Peyer's patch (tissue), 4 donors: ENCODE measurements at regions not wholly inside any gene's neighbourhood (a gene's known extent, or its start where the extent isn't known, plus 50 kb on each side); places are given as distances from the start of the nearest gene placed in this dataset.

Source experiments
- POLR2A ChIP-seq, 2 donors: fragments of 450-650 bp; IDR thresholded peaks; one replicate each; pipeline ENCODE4 v1.5.1; 2017; ENCODE audit warnings: antibody characterized with exemption in 2 of 2, mild to moderate bottlenecking in 2 of 2, moderate library complexity in 2 of 2
- TF ChIP-seq, protein P1 (sequence below), 6 experiments: fragments of 450-650 bp in 4 of 6; fragments of 200-600 bp in 2 of 6; sonication (generic) in 1 of 6; IDR thresholded peaks; one replicate each; pipeline ENCODE4 v1.5.1; 2017 to 2019; ENCODE audit warnings: antibody characterized with exemption in 6 of 6, mild to moderate bottlenecking in 3 of 6, moderate library complexity in 1 of 6

- no peak for TF ChIP-seq POLR2A (IDR thresholded peaks at IDR 0.05)
- TF ChIP-seq, protein P1, sequence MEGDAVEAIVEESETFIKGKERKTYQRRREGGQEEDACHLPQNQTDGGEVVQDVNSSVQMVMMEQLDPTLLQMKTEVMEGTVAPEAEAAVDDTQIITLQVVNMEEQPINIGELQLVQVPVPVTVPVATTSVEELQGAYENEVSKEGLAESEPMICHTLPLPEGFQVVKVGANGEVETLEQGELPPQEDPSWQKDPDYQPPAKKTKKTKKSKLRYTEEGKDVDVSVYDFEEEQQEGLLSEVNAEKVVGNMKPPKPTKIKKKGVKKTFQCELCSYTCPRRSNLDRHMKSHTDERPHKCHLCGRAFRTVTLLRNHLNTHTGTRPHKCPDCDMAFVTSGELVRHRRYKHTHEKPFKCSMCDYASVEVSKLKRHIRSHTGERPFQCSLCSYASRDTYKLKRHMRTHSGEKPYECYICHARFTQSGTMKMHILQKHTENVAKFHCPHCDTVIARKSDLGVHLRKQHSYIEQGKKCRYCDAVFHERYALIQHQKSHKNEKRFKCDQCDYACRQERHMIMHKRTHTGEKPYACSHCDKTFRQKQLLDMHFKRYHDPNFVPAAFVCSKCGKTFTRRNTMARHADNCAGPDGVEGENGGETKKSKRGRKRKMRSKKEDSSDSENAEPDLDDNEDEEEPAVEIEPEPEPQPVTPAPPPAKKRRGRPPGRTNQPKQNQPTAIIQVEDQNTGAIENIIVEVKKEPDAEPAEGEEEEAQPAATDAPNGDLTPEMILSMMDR (IDR thresholded peaks at IDR 0.05), result no peak
Observed at GRCh38 chr7:52635021-52635420, 400.4 kb upstream of the POM121L12 start.
